ENCODE measurements at regions not wholly inside any gene's neighbourhood (a gene's known extent, or its start where the extent isn't known, plus 50 kb on each side); places are given as distances from the start of the nearest gene placed in this dataset.

- TF ChIP-seq, protein P1, sequence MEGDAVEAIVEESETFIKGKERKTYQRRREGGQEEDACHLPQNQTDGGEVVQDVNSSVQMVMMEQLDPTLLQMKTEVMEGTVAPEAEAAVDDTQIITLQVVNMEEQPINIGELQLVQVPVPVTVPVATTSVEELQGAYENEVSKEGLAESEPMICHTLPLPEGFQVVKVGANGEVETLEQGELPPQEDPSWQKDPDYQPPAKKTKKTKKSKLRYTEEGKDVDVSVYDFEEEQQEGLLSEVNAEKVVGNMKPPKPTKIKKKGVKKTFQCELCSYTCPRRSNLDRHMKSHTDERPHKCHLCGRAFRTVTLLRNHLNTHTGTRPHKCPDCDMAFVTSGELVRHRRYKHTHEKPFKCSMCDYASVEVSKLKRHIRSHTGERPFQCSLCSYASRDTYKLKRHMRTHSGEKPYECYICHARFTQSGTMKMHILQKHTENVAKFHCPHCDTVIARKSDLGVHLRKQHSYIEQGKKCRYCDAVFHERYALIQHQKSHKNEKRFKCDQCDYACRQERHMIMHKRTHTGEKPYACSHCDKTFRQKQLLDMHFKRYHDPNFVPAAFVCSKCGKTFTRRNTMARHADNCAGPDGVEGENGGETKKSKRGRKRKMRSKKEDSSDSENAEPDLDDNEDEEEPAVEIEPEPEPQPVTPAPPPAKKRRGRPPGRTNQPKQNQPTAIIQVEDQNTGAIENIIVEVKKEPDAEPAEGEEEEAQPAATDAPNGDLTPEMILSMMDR (IDR thresholded peaks at IDR 0.05; ENCODE audit: extremely low read depth in 1 of 2, insufficient read depth in 1 of 2, low read depth in 1 of 2, low read length in 2 of 2) = no peak
- no peak for TF ChIP-seq POLR2A (IDR thresholded peaks at IDR 0.05; ENCODE audit: low read depth, low read length)
- TF ChIP-seq POLR2AphosphoS5 (IDR thresholded peaks at IDR 0.05; ENCODE audit: insufficient read depth, low read depth, low read length) = no peak
These were observed 346.8 kb downstream of the JRKL start for GRCh38 chr11:96736601-96737000.

Data from endothelial cell of umbilical vein (primary cell).